H1 (cell line): ENCODE measurements at regions not wholly inside any gene's neighbourhood (a gene's known extent, or its start where the extent isn't known, plus 50 kb on each side); places are given as distances from the start of the nearest gene placed in this dataset.

Experiments used
- CTCF ChIA-PET: fragments of 300-600 bp; sonication (Branson Sonifier 250); formaldehyde crosslinking; loops from one replicate; lab custom pipeline; 2021; ENCODE audit not compliant: partially characterized antibody; lab: Charles Lee
- POLR2A ChIA-PET: fragments of 300-600 bp; sonication (Branson Sonifier 250); formaldehyde crosslinking; loops from one replicate; lab custom pipeline; 2021; ENCODE audit warnings: inconsistent platforms; ENCODE audit not compliant: partially characterized antibody; lab: Charles Lee
- DNase-seq, 2 experiments: peaks; one replicate each; pipeline versions ENCODE4 v3.0.0 to v3.0.0-alpha.2; 2010 to 2022; ENCODE audit warnings: low spot score in 2 of 2, low read depth in 1 of 2, mixed read lengths in 1 of 2
- FAIRE-seq: peaks from 2 replicates; lab custom pipeline; 2011; peaks lifted over from hg19 to GRCh38; lab: Jason Lieb, UNC
- H2AFZ ChIP-seq: 2 replicates; pipeline ENCODE4 v1.8.1; 2012; ENCODE audit warnings: low read length, inconsistent platforms
- H2AK5ac ChIP-seq: 2 replicates; pipeline ENCODE4 v1.6.1; 2013; ENCODE audit warnings: low read depth, low read length
- H2BK120ac ChIP-seq: replicated peaks from 2 replicates; pipeline ENCODE3; 2013; ENCODE audit warnings: low read depth, low read length, inconsistent platforms
- H2BK12ac ChIP-seq: 2 replicates; pipeline ENCODE4 v1.6.1; 2013; ENCODE audit warnings: low read depth, low read length
- H2BK15ac ChIP-seq: 2 replicates; pipeline ENCODE4 v1.6.1; 2013; ENCODE audit warnings: low read length
- H2BK20ac ChIP-seq: 2 replicates; pipeline ENCODE4 v1.6.1; 2013; ENCODE audit warnings: low read length
- H2BK5ac ChIP-seq: 2 replicates; pipeline ENCODE4 v1.6.1; 2013; ENCODE audit warnings: low read depth, low read length
- H3K14ac ChIP-seq: 2 replicates; pipeline ENCODE4 v1.6.1; 2013; ENCODE audit warnings: inconsistent platforms; ENCODE audit not compliant: insufficient read length
- H3K18ac ChIP-seq: 2 replicates; pipeline ENCODE4 v1.6.1; 2013; ENCODE audit warnings: low read length; ENCODE audit errors: extremely low read depth
- H3K23ac ChIP-seq: 2 replicates; pipeline ENCODE4 v1.6.1; 2013; ENCODE audit warnings: inconsistent platforms; ENCODE audit not compliant: insufficient read length
- H3K23me2 ChIP-seq: 2 replicates; pipeline ENCODE4 v1.6.1; 2013; ENCODE audit warnings: low read depth, low read length
- H3K27ac ChIP-seq: 2 replicates; pipeline ENCODE4 v1.6.1; 2011; ENCODE audit warnings: low read depth, low read length, inconsistent platforms
- H3K27me3 ChIP-seq, 4 experiments: replicated peaks in 1 of 4; 1 replicate in 1 of 4; 2 replicates in 3 of 4; pipeline versions ENCODE4 v1.6.1 to v1.8.1; 2011 to 2013; ENCODE audit warnings: low read length in 3 of 4, mild to moderate bottlenecking in 3 of 4, inconsistent platforms in 2 of 4, mixed read lengths in 2 of 4, moderate library complexity in 1 of 4; ENCODE audit not compliant: control insufficient read depth in 3 of 4, insufficient read depth in 3 of 4; ENCODE audit errors: extremely low read depth in 1 of 4
- H3K36me3 ChIP-seq, 4 experiments: 2 replicates each; pipeline versions ENCODE4 v1.6.1 to v1.8.1; 2011 to 2013; ENCODE audit warnings: mild to moderate bottlenecking in 4 of 4, low read length in 3 of 4, moderate library complexity in 2 of 4, control low read depth in 1 of 4, inconsistent platforms in 1 of 4; ENCODE audit not compliant: insufficient read depth in 4 of 4, control insufficient read depth in 2 of 4
- H3K4ac ChIP-seq: replicated peaks from 2 replicates; pipeline ENCODE3; 2013; ENCODE audit warnings: low read length, low read depth, mixed read lengths, inconsistent platforms; ENCODE audit not compliant: insufficient read length
- H3K4me1 ChIP-seq, 4 experiments: replicated peaks in 1 of 4; 1 replicate in 1 of 4; 2 replicates in 3 of 4; pipeline versions ENCODE4 v1.6.1 to v1.8.1; 2011 to 2013; ENCODE audit warnings: low read length in 3 of 4, inconsistent platforms in 2 of 4, mixed read lengths in 1 of 4; ENCODE audit not compliant: insufficient read depth in 4 of 4, control insufficient read depth in 3 of 4
- H3K4me2 ChIP-seq, 2 experiments: 2 replicates each; pipeline versions ENCODE4 v1.6.1 to v1.8.1; 2011 to 2013; ENCODE audit warnings: low read depth in 2 of 2, low read length in 2 of 2, control low read depth in 1 of 2, inconsistent platforms in 1 of 2, mild to moderate bottlenecking in 1 of 2; ENCODE audit not compliant: insufficient read depth in 1 of 2
- H3K4me3 ChIP-seq, 4 experiments: fragments of 200-600, 300-600 bp in 1 of 4; sonication (generic), shearing (Covaris generic), sonication (Bioruptor Twin) in 1 of 4; 2 replicates each; pipeline versions ENCODE4 v1.5.1 to v1.8.1; 2011 to 2016; ENCODE audit warnings: low read length in 4 of 4, low read depth in 3 of 4, control low read depth in 2 of 4, inconsistent platforms in 2 of 4, mild to moderate bottlenecking in 2 of 4, mixed read lengths in 1 of 4, moderate library complexity in 1 of 4; ENCODE audit not compliant: insufficient read depth in 2 of 4; ENCODE audit errors: extremely low read depth in 1 of 4
- H3K56ac ChIP-seq: replicated peaks from 2 replicates; pipeline ENCODE3; 2013; ENCODE audit warnings: low read depth, mild to moderate bottlenecking, mixed read lengths, low read length, inconsistent platforms; ENCODE audit not compliant: insufficient read length
- H3K79me1 ChIP-seq: 2 replicates; pipeline ENCODE4 v1.6.1; 2013; ENCODE audit warnings: low read depth, low read length, control low read depth
- H3K79me2 ChIP-seq, 2 experiments: 2 replicates each; pipeline versions ENCODE4 v1.6.1 to v1.8.1; 2012 to 2013; ENCODE audit warnings: low read length in 2 of 2, mild to moderate bottlenecking in 2 of 2, inconsistent platforms in 1 of 2; ENCODE audit not compliant: insufficient read depth in 2 of 2, control insufficient read depth in 1 of 2
- H3K9ac ChIP-seq, 4 experiments: replicated peaks in 1 of 4; 1 replicate in 1 of 4; 2 replicates in 3 of 4; pipeline versions ENCODE4 v1.6.1 to v1.8.1; 2011 to 2013; ENCODE audit warnings: low read depth in 3 of 4, low read length in 3 of 4, control low read depth in 2 of 4, mild to moderate bottlenecking in 2 of 4, moderate library complexity in 2 of 4, inconsistent platforms in 1 of 4; ENCODE audit errors: extremely low read depth in 1 of 4
- H3K9me3 ChIP-seq, 2 experiments: 2 replicates each; pipeline versions ENCODE4 v1.6.1 to v1.8.1; 2012 to 2013; ENCODE audit warnings: mild to moderate bottlenecking in 2 of 2, moderate library complexity in 2 of 2, control low read depth in 1 of 2, inconsistent platforms in 1 of 2, low read depth in 1 of 2, low read length in 1 of 2, mixed read lengths in 1 of 2; ENCODE audit not compliant: insufficient read depth in 2 of 2
- H4K20me1 ChIP-seq, 2 experiments: replicated peaks in 1 of 2; 2 replicates each; pipeline versions ENCODE3 to v1.8.1; 2011 to 2013; ENCODE audit warnings: inconsistent platforms in 2 of 2, low read length in 2 of 2, mild to moderate bottlenecking in 1 of 2; ENCODE audit not compliant: insufficient read depth in 2 of 2, control insufficient read depth in 1 of 2
- H4K5ac ChIP-seq: 2 replicates; pipeline ENCODE4 v1.6.1; 2013; ENCODE audit warnings: low read length, low read depth, mixed read lengths, inconsistent platforms; ENCODE audit not compliant: insufficient read length
- H4K8ac ChIP-seq: 2 replicates; pipeline ENCODE4 v1.8.0; 2013; ENCODE audit warnings: mild to moderate bottlenecking, moderate library complexity, low read length, inconsistent platforms; ENCODE audit not compliant: insufficient read depth; ENCODE audit errors: extremely low read depth
- H4K91ac ChIP-seq: replicated peaks from 2 replicates; pipeline ENCODE3; 2013; ENCODE audit warnings: low read length, mixed read lengths, inconsistent platforms; ENCODE audit not compliant: insufficient read length
- BACH1 ChIP-seq: IDR thresholded peaks from 2 replicates; pipeline ENCODE4 v1.6.1; 2012; ENCODE audit warnings: low read length, improper control_type of control experiment
- CBX8 ChIP-seq: fragments of 300-800, 300-1000 bp; sonication (generic); IDR thresholded peaks from 2 replicates; pipeline ENCODE4 v1.7.1; 2016; ENCODE audit warnings: low read depth, low read length, borderline replicate concordance
- CTCF ChIP-seq, 3 experiments: IDR thresholded peaks; 1 replicate in 2 of 3; 2 replicates in 1 of 3; pipeline versions ENCODE4 v1.5.1 to v1.6.1; 2011; ENCODE audit warnings: low read length in 3 of 3, mild to moderate bottlenecking in 3 of 3, inconsistent platforms in 2 of 3, low read depth in 1 of 3, moderate library complexity in 1 of 3; ENCODE audit not compliant: insufficient read depth in 1 of 3; ENCODE audit errors: control extremely low read depth in 1 of 3
- GTF2F1 ChIP-seq: IDR thresholded peaks from 2 replicates; pipeline ENCODE4 v1.6.1; 2012; ENCODE audit warnings: low read depth, low read length, improper control_type of control experiment, borderline replicate concordance
- JUN ChIP-seq: IDR thresholded peaks from 2 replicates; pipeline ENCODE4 v1.6.1; 2011; ENCODE audit warnings: low read depth, mild to moderate bottlenecking, improper control_type of control experiment, low read length
- JUND ChIP-seq: IDR thresholded peaks from 2 replicates; pipeline ENCODE4 v1.6.1; 2011; ENCODE audit warnings: mild to moderate bottlenecking, improper control_type of control experiment, low read length
- KDM4A ChIP-seq: IDR thresholded peaks from one replicate; pipeline ENCODE4 v1.7.1; 2012; ENCODE audit warnings: low read depth, mild to moderate bottlenecking, moderate library complexity, low read length, inconsistent platforms; ENCODE audit not compliant: severe bottlenecking
- PHF8 ChIP-seq: fragments of 200-600 bp; sonication (generic); conservative IDR thresholded peaks from 2 replicates; pipeline ENCODE4 v1.7.1; 2012; ENCODE audit warnings: low read depth, mild to moderate bottlenecking, inconsistent platforms, low read length, moderate library complexity
- SIRT6 ChIP-seq: IDR thresholded peaks from one replicate; pipeline ENCODE4 v1.7.1; 2012; ENCODE audit warnings: low read length, inconsistent platforms
- TCF12 ChIP-seq: IDR thresholded peaks from 2 replicates; pipeline ENCODE4 v1.6.1; 2011; ENCODE audit warnings: low read depth, mild to moderate bottlenecking, low read length
- YY1 ChIP-seq: IDR thresholded peaks from 2 replicates; pipeline ENCODE4 v1.6.1; 2011; ENCODE audit warnings: low read depth, mild to moderate bottlenecking, low read length
- ZNF274 ChIP-seq: IDR thresholded peaks from 2 replicates; pipeline ENCODE4 v1.7.0; 2012; ENCODE audit warnings: low read length, borderline replicate concordance; ENCODE audit errors: extremely low read depth
- WGBS, 2 experiments: shearing (Covaris generic) in 1 of 2; methylation state at CpG; one replicate each; pipeline versions ENCODE4 v1.1.6 to v1.1.7; 2013 to 2015; ENCODE audit warnings: low lambda C conversion rate in 2 of 2, mixed read lengths in 2 of 2, inconsistent platforms in 1 of 2, low coverage in 1 of 2, missing lambda C conversion rate in 1 of 2; ENCODE audit not compliant: insufficient replicate concordance in 2 of 2, insufficient coverage in 1 of 2, insufficient read length in 1 of 2; ENCODE audit errors: extremely low coverage in 1 of 2, missing lambda C conversion rate in 1 of 2; 5-methylcytosine and 5-hydroxymethylcytosine counted together

- no peak overlapping the region for H3K56ac ChIP-seq
- POLR2A ChIA-PET: no interaction called here
- H3K27ac ChIP-seq: no peak overlapping the region
- no peak for TF ChIP-seq YY1
- TF ChIP-seq SIRT6: no peak
- TF ChIP-seq KDM4A: no peak
- no peak for TF ChIP-seq PHF8
- no peak for TF ChIP-seq TCF12
- no peak for TF ChIP-seq JUN
- no peak for TF ChIP-seq JUND
- no peak for TF ChIP-seq BACH1
- no peak for TF ChIP-seq CTCF (IDR thresholded peaks at IDR 0.05; ENCODE audit: control extremely low read depth in 1 of 3, insufficient read depth in 1 of 3, low read depth in 1 of 3, low read length in 3 of 3)
- TF ChIP-seq CBX8: no peak
- no peak for TF ChIP-seq GTF2F1
- TF ChIP-seq ZNF274: no peak
Measured at GRCh38 chr18:70705831-70706416, 417.1 kb downstream of the SOCS6 start.

More at GRCh38 chr18:70705831-70706416, 417.1 kb downstream of the SOCS6 start:
- Histone ChIP-seq H3K4ac (no peak overlapping the region), H3K18ac (no peak overlapping the region), H4K8ac (no peak overlapping the region), H2BK120ac (no peak overlapping the region), H2BK5ac (no peak overlapping the region), H4K91ac (no peak overlapping the region), H3K23ac (no peak overlapping the region), H4K20me1 (no peaks in the 10 kb centered on the region), H2BK12ac (no peak overlapping the region), H3K14ac (no peak overlapping the region), H3K9ac (no peak overlapping the region), H4K5ac (no peak overlapping the region), H2AK5ac (no peak overlapping the region), H3K79me2 (no peaks in the 10 kb centered on the region), H3K9me3 (peaks cover 76 to 86% of the 10 kb centered on the region in 2 experiments), H3K4me1 (no peaks in the 10 kb centered on the region), H3K23me2 (no peaks in the 10 kb centered on the region; the same call in 1 of the 2 replicates), H2BK20ac (no peak overlapping the region), H3K36me3 (peaks cover 0 to 4% (median 0%) of the 10 kb centered on the region in 4 experiments; a peak in 1 of 8 replicates), H2AFZ (no peak overlapping the region), H3K27me3 (no peaks in the 10 kb centered on the region), H3K4me2 (no peak overlapping the region), H2BK15ac (no peak overlapping the region), H3K79me1 (no peaks in the 10 kb centered on the region), H3K4me3 (no peak overlapping the region)
- no peak for DNase-seq
- CTCF ChIA-PET: no interaction called here
- 55% methylated on average over 3 of the region's 3 CpGs; no CpG with 5 or more reads in 1 of the 2 experiments for WGBS, 2 experiments
- FAIRE-seq: no peak
